Ovary (tissue), 3 donors: ENCODE measurements at regions not wholly inside any gene's neighbourhood (a gene's known extent, or its start where the extent isn't known, plus 50 kb on each side); places are given as distances from the start of the nearest gene placed in this dataset.

Experiments
- CTCF ChIP-seq, 3 donors: fragments of 450-650 bp in 2 of 3; fragments of 200-600 bp in 1 of 3; IDR thresholded peaks; one replicate each; pipeline versions ENCODE4 v1.5.1 to v1.8.0; 2016 to 2022; ENCODE audit warnings: antibody characterized with exemption in 3 of 3, mild to moderate bottlenecking in 1 of 3
- EP300 ChIP-seq: sonication (generic); formaldehyde crosslinking; IDR thresholded peaks from one replicate; pipeline ENCODE4 v1.6.1; 2017; ENCODE audit warnings: antibody characterized with exemption
- POLR2A ChIP-seq: fragments of 450-650 bp; IDR thresholded peaks from one replicate; pipeline ENCODE4 v1.6.1; 2017; ENCODE audit warnings: antibody characterized with exemption, mild to moderate bottlenecking, moderate library complexity
- donor health status: DM: no; HTN: no; CAD: no.

- TF ChIP-seq CTCF (IDR thresholded peaks at IDR 0.05) (no peak), POLR2A (no peak), EP300 (no peak)
Measured at GRCh38 chr1:97007840-97008604, 286.4 kb downstream of the PTBP2 start.
